B cell (primary cell): ENCODE measurements at regions not wholly inside any gene's neighbourhood (a gene's known extent, or its start where the extent isn't known, plus 50 kb on each side); places are given as distances from the start of the nearest gene placed in this dataset.

Experiments used
- EZH2 ChIP-seq: IDR thresholded peaks from 2 replicates; pipeline ENCODE4 v1.6.1; 2012; ENCODE audit warnings: borderline replicate concordance, low read depth, mild to moderate bottlenecking, moderate library complexity, low read length; ENCODE audit not compliant: insufficient read depth, poor library complexity, severe bottlenecking
- TF ChIP-seq, protein P1 (sequence below): fragments of 200-600 bp; IDR thresholded peaks from one replicate; pipeline ENCODE4 v1.8.0; 2022; ENCODE audit warnings: antibody characterized with exemption, mild to moderate bottlenecking

DNA sequence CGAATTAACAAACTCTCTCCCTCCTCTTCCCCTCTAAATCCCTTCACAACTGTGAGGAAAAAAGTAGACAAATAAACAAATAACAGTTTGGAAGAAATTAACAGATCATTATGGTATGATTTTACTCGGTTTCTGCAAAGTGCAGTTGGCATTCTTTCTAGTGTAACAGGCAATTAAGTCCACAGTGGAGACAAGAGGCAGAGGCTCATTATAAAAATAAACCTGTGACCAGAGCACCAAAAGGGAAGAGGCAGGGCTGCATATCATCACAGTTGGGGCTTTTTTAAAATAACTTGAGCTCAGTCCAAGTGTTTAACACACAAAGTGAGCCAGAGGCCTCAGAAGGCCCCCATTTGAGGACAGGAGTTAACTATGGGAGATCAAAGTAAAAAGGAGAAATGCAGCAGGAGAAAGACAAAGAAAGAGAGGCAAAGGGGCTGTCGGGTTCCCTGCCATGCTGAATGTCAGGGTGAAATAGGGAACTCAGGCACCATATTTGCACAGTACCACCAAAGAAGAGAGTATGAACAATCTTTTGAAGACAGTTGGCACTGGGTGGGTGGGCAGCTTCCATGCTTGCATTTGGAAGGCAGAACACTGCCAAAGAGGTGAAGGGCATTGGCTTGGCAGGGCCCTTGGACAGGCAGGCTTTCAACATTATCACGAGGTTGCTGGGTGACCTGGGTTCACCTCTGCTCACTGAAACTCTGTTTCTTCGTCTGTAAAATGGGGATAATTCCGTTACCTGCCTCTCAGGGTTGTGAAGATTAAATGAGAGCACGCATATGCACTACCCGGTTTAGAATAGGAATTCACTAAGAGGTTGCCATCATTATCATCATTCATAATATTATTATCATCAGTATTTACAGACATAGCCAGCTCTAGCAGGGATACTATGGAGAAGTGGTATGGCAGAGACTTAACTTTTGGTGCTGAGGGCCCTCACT is 134.5 kb downstream of the MEX3B start:
- no peak for TF ChIP-seq EZH2
- TF ChIP-seq, protein P1, sequence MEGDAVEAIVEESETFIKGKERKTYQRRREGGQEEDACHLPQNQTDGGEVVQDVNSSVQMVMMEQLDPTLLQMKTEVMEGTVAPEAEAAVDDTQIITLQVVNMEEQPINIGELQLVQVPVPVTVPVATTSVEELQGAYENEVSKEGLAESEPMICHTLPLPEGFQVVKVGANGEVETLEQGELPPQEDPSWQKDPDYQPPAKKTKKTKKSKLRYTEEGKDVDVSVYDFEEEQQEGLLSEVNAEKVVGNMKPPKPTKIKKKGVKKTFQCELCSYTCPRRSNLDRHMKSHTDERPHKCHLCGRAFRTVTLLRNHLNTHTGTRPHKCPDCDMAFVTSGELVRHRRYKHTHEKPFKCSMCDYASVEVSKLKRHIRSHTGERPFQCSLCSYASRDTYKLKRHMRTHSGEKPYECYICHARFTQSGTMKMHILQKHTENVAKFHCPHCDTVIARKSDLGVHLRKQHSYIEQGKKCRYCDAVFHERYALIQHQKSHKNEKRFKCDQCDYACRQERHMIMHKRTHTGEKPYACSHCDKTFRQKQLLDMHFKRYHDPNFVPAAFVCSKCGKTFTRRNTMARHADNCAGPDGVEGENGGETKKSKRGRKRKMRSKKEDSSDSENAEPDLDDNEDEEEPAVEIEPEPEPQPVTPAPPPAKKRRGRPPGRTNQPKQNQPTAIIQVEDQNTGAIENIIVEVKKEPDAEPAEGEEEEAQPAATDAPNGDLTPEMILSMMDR: no peak
